H1 (cell line): ENCODE measurements at regions not wholly inside any gene's neighbourhood (a gene's known extent, or its start where the extent isn't known, plus 50 kb on each side); places are given as distances from the start of the nearest gene placed in this dataset.

Source experiments
- CTCF ChIA-PET: fragments of 300-600 bp; sonication (Branson Sonifier 250); formaldehyde crosslinking; loops from one replicate; lab custom pipeline; 2021; ENCODE audit not compliant: partially characterized antibody; lab: Charles Lee
- POLR2A ChIA-PET: fragments of 300-600 bp; sonication (Branson Sonifier 250); formaldehyde crosslinking; loops from one replicate; lab custom pipeline; 2021; ENCODE audit warnings: inconsistent platforms; ENCODE audit not compliant: partially characterized antibody; lab: Charles Lee
- DNase-seq, 2 experiments: peaks; one replicate each; pipeline versions ENCODE4 v3.0.0 to v3.0.0-alpha.2; 2010 to 2022; ENCODE audit warnings: low spot score in 2 of 2, low read depth in 1 of 2, mixed read lengths in 1 of 2
- FAIRE-seq: peaks from 2 replicates; lab custom pipeline; 2011; peaks lifted over from hg19 to GRCh38; lab: Jason Lieb, UNC
- H2AFZ ChIP-seq: 2 replicates; pipeline ENCODE4 v1.8.1; 2012; ENCODE audit warnings: low read length, inconsistent platforms
- H2AK5ac ChIP-seq: 2 replicates; pipeline ENCODE4 v1.6.1; 2013; ENCODE audit warnings: low read depth, low read length
- H2BK120ac ChIP-seq: replicated peaks from 2 replicates; pipeline ENCODE3; 2013; ENCODE audit warnings: low read depth, low read length, inconsistent platforms
- H2BK12ac ChIP-seq: 2 replicates; pipeline ENCODE4 v1.6.1; 2013; ENCODE audit warnings: low read depth, low read length
- H2BK15ac ChIP-seq: 2 replicates; pipeline ENCODE4 v1.6.1; 2013; ENCODE audit warnings: low read length
- H2BK20ac ChIP-seq: 2 replicates; pipeline ENCODE4 v1.6.1; 2013; ENCODE audit warnings: low read length
- H2BK5ac ChIP-seq: 2 replicates; pipeline ENCODE4 v1.6.1; 2013; ENCODE audit warnings: low read depth, low read length
- H3K14ac ChIP-seq: 2 replicates; pipeline ENCODE4 v1.6.1; 2013; ENCODE audit warnings: inconsistent platforms; ENCODE audit not compliant: insufficient read length
- H3K18ac ChIP-seq: 2 replicates; pipeline ENCODE4 v1.6.1; 2013; ENCODE audit warnings: low read length; ENCODE audit errors: extremely low read depth
- H3K23ac ChIP-seq: 2 replicates; pipeline ENCODE4 v1.6.1; 2013; ENCODE audit warnings: inconsistent platforms; ENCODE audit not compliant: insufficient read length
- H3K23me2 ChIP-seq: 2 replicates; pipeline ENCODE4 v1.6.1; 2013; ENCODE audit warnings: low read depth, low read length
- H3K27ac ChIP-seq: 2 replicates; pipeline ENCODE4 v1.6.1; 2011; ENCODE audit warnings: low read depth, low read length, inconsistent platforms
- H3K27me3 ChIP-seq, 4 experiments: replicated peaks in 1 of 4; 1 replicate in 1 of 4; 2 replicates in 3 of 4; pipeline versions ENCODE4 v1.6.1 to v1.8.1; 2011 to 2013; ENCODE audit warnings: low read length in 3 of 4, mild to moderate bottlenecking in 3 of 4, inconsistent platforms in 2 of 4, mixed read lengths in 2 of 4, moderate library complexity in 1 of 4; ENCODE audit not compliant: control insufficient read depth in 3 of 4, insufficient read depth in 3 of 4; ENCODE audit errors: extremely low read depth in 1 of 4
- H3K36me3 ChIP-seq, 4 experiments: 2 replicates each; pipeline versions ENCODE4 v1.6.1 to v1.8.1; 2011 to 2013; ENCODE audit warnings: mild to moderate bottlenecking in 4 of 4, low read length in 3 of 4, moderate library complexity in 2 of 4, control low read depth in 1 of 4, inconsistent platforms in 1 of 4; ENCODE audit not compliant: insufficient read depth in 4 of 4, control insufficient read depth in 2 of 4
- H3K4ac ChIP-seq: replicated peaks from 2 replicates; pipeline ENCODE3; 2013; ENCODE audit warnings: low read length, low read depth, mixed read lengths, inconsistent platforms; ENCODE audit not compliant: insufficient read length
- H3K4me1 ChIP-seq, 4 experiments: replicated peaks in 1 of 4; 1 replicate in 1 of 4; 2 replicates in 3 of 4; pipeline versions ENCODE4 v1.6.1 to v1.8.1; 2011 to 2013; ENCODE audit warnings: low read length in 3 of 4, inconsistent platforms in 2 of 4, mixed read lengths in 1 of 4; ENCODE audit not compliant: insufficient read depth in 4 of 4, control insufficient read depth in 3 of 4
- H3K4me2 ChIP-seq, 2 experiments: 2 replicates each; pipeline versions ENCODE4 v1.6.1 to v1.8.1; 2011 to 2013; ENCODE audit warnings: low read depth in 2 of 2, low read length in 2 of 2, control low read depth in 1 of 2, inconsistent platforms in 1 of 2, mild to moderate bottlenecking in 1 of 2; ENCODE audit not compliant: insufficient read depth in 1 of 2
- H3K4me3 ChIP-seq, 4 experiments: fragments of 200-600, 300-600 bp in 1 of 4; sonication (generic), shearing (Covaris generic), sonication (Bioruptor Twin) in 1 of 4; 2 replicates each; pipeline versions ENCODE4 v1.5.1 to v1.8.1; 2011 to 2016; ENCODE audit warnings: low read length in 4 of 4, low read depth in 3 of 4, control low read depth in 2 of 4, inconsistent platforms in 2 of 4, mild to moderate bottlenecking in 2 of 4, mixed read lengths in 1 of 4, moderate library complexity in 1 of 4; ENCODE audit not compliant: insufficient read depth in 2 of 4; ENCODE audit errors: extremely low read depth in 1 of 4
- H3K56ac ChIP-seq: replicated peaks from 2 replicates; pipeline ENCODE3; 2013; ENCODE audit warnings: low read depth, mild to moderate bottlenecking, mixed read lengths, low read length, inconsistent platforms; ENCODE audit not compliant: insufficient read length
- H3K79me1 ChIP-seq: 2 replicates; pipeline ENCODE4 v1.6.1; 2013; ENCODE audit warnings: low read depth, low read length, control low read depth
- H3K79me2 ChIP-seq, 2 experiments: 2 replicates each; pipeline versions ENCODE4 v1.6.1 to v1.8.1; 2012 to 2013; ENCODE audit warnings: low read length in 2 of 2, mild to moderate bottlenecking in 2 of 2, inconsistent platforms in 1 of 2; ENCODE audit not compliant: insufficient read depth in 2 of 2, control insufficient read depth in 1 of 2
- H3K9ac ChIP-seq, 4 experiments: replicated peaks in 1 of 4; 1 replicate in 1 of 4; 2 replicates in 3 of 4; pipeline versions ENCODE4 v1.6.1 to v1.8.1; 2011 to 2013; ENCODE audit warnings: low read depth in 3 of 4, low read length in 3 of 4, control low read depth in 2 of 4, mild to moderate bottlenecking in 2 of 4, moderate library complexity in 2 of 4, inconsistent platforms in 1 of 4; ENCODE audit errors: extremely low read depth in 1 of 4
- H3K9me3 ChIP-seq, 2 experiments: 2 replicates each; pipeline versions ENCODE4 v1.6.1 to v1.8.1; 2012 to 2013; ENCODE audit warnings: mild to moderate bottlenecking in 2 of 2, moderate library complexity in 2 of 2, control low read depth in 1 of 2, inconsistent platforms in 1 of 2, low read depth in 1 of 2, low read length in 1 of 2, mixed read lengths in 1 of 2; ENCODE audit not compliant: insufficient read depth in 2 of 2
- H4K20me1 ChIP-seq, 2 experiments: replicated peaks in 1 of 2; 2 replicates each; pipeline versions ENCODE3 to v1.8.1; 2011 to 2013; ENCODE audit warnings: inconsistent platforms in 2 of 2, low read length in 2 of 2, mild to moderate bottlenecking in 1 of 2; ENCODE audit not compliant: insufficient read depth in 2 of 2, control insufficient read depth in 1 of 2
- H4K5ac ChIP-seq: 2 replicates; pipeline ENCODE4 v1.6.1; 2013; ENCODE audit warnings: low read length, low read depth, mixed read lengths, inconsistent platforms; ENCODE audit not compliant: insufficient read length
- H4K8ac ChIP-seq: 2 replicates; pipeline ENCODE4 v1.8.0; 2013; ENCODE audit warnings: mild to moderate bottlenecking, moderate library complexity, low read length, inconsistent platforms; ENCODE audit not compliant: insufficient read depth; ENCODE audit errors: extremely low read depth
- H4K91ac ChIP-seq: replicated peaks from 2 replicates; pipeline ENCODE3; 2013; ENCODE audit warnings: low read length, mixed read lengths, inconsistent platforms; ENCODE audit not compliant: insufficient read length
- CHD1 ChIP-seq: IDR thresholded peaks from 2 replicates; pipeline ENCODE4 v1.6.1; 2012; ENCODE audit warnings: low read depth, low read length, improper control_type of control experiment
- PHF8 ChIP-seq: fragments of 200-600 bp; sonication (generic); conservative IDR thresholded peaks from 2 replicates; pipeline ENCODE4 v1.7.1; 2012; ENCODE audit warnings: low read depth, mild to moderate bottlenecking, inconsistent platforms, low read length, moderate library complexity
- POLR2AphosphoS5 ChIP-seq: IDR thresholded peaks from 2 replicates; pipeline ENCODE4 v1.6.1; 2011; ENCODE audit warnings: low read depth, low read length
- POU5F1 ChIP-seq: IDR thresholded peaks from 2 replicates; pipeline ENCODE4 v1.6.1; 2011; ENCODE audit warnings: low read depth, mild to moderate bottlenecking, low read length, moderate library complexity
- RFX5 ChIP-seq: IDR thresholded peaks from 2 replicates; pipeline ENCODE4 v1.6.1; 2011; ENCODE audit warnings: low read depth, low read length, improper control_type of control experiment, borderline replicate concordance
- RXRA ChIP-seq: IDR thresholded peaks from 2 replicates; pipeline ENCODE4 v1.6.1; 2011; ENCODE audit warnings: low read depth, mild to moderate bottlenecking, low read length, moderate library complexity; ENCODE audit not compliant: insufficient read depth
- SP4 ChIP-seq: IDR thresholded peaks from 2 replicates; pipeline ENCODE4 v1.6.1; 2012; ENCODE audit warnings: low read length, inconsistent platforms
- WGBS, 2 experiments: shearing (Covaris generic) in 1 of 2; methylation state at CpG; one replicate each; pipeline versions ENCODE4 v1.1.6 to v1.1.7; 2013 to 2015; ENCODE audit warnings: low lambda C conversion rate in 2 of 2, mixed read lengths in 2 of 2, inconsistent platforms in 1 of 2, low coverage in 1 of 2, missing lambda C conversion rate in 1 of 2; ENCODE audit not compliant: insufficient replicate concordance in 2 of 2, insufficient coverage in 1 of 2, insufficient read length in 1 of 2; ENCODE audit errors: extremely low coverage in 1 of 2, missing lambda C conversion rate in 1 of 2; 5-methylcytosine and 5-hydroxymethylcytosine counted together

DNA sequence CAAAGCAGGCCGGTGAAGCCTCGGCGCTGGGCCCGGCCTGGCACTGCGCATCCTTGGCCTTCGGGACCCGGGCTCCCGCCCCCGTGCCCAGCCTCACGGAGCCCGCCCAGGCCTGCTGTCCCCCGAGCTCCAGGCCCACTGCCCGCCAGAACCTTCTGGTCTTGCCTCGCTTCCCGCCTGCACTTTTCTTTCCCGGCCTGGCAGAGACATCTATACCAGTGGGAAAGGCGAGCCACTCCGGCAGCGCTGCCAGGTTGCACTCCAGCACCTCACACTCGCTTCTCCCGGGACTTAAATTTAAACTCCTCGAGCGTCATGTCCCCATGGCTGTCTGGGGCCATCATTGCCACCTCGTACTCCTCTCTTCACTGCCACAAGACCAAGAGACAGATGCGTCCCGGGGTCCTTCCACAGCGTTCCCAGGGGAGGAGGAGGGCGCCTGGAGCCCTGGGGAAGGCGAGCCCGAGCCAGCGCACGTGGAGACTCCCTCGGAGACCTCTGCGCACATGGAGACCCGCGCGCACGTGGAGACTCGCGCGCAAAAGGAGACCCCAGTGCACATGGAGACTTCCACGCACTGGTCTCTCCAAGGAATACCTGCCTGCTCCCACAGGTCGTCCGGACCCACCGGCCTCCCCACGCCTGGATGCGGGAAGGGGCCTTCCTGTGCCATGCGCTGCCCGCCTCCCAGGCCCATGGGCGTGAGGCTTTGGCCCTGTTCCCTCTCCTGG lies 253.1 kb upstream of the SALL3 start:
- H3K4me3 ChIP-seq = no peak overlapping the region
- no peak overlapping the region for H3K27ac ChIP-seq
- H4K8ac ChIP-seq = no peak overlapping the region
- H3K56ac ChIP-seq = no peak overlapping the region
- no peak overlapping the region for H2BK15ac ChIP-seq
- no peak for TF ChIP-seq POLR2AphosphoS5
- no peak for TF ChIP-seq RXRA
- no peak for TF ChIP-seq POU5F1
- no peak for TF ChIP-seq RFX5
- TF ChIP-seq SP4 = no peak
- TF ChIP-seq PHF8 = no peak
- TF ChIP-seq CHD1 = no peak
- DNase-seq = no peak
- no peak overlapping the region for H2BK5ac ChIP-seq
- H3K23ac ChIP-seq = no peak overlapping the region
- no peak for FAIRE-seq
- H3K23me2 ChIP-seq = no peaks in the 10 kb centered on the region
- H4K91ac ChIP-seq = peak overlapping the region; percentile 12
- H3K27me3 ChIP-seq = peaks cover 0 to 2% (median 0%) of the 10 kb centered on the region in 4 experiments; a peak in 1 of 7 replicates
- peaks cover 5 to 18% (median 9%) of the 10 kb centered on the region in 4 experiments for H3K4me1 ChIP-seq
- H2BK20ac ChIP-seq = no peak overlapping the region
- H2BK120ac ChIP-seq = no peak overlapping the region
- H2BK12ac ChIP-seq = no peak overlapping the region
- ChIA-PET POLR2A (no interaction called here), CTCF (interaction anchor here (0.6 kb wide), 1 partner anchor 244 kb away, joined by 3 read pairs; no protein-coding TSS in a partner anchor)
- no peaks in the 10 kb centered on the region for H4K20me1 ChIP-seq
- no peak overlapping the region for H3K18ac ChIP-seq
- 96% methylated on average over 48 of the region's 50 CpGs; no CpG with 5 or more reads in 1 of the 2 experiments for WGBS, 2 experiments
- H2AFZ ChIP-seq = no peak overlapping the region; the same call in 1 of the 2 replicates
- H3K14ac ChIP-seq = no peak overlapping the region
- H3K36me3 ChIP-seq = no peaks in the 10 kb centered on the region
- no peak overlapping the region for H3K4me2 ChIP-seq
- H3K79me1 ChIP-seq = no peaks in the 10 kb centered on the region
- no peaks in the 10 kb centered on the region for H3K79me2 ChIP-seq
- H4K5ac ChIP-seq = no peak overlapping the region
- no peak overlapping the region for H3K4ac ChIP-seq
- H3K9ac ChIP-seq = no peak overlapping the region
- no peak overlapping the region for H2AK5ac ChIP-seq
- H3K9me3 ChIP-seq = no peaks in the 10 kb centered on the region
